Right atrium auricular region (tissue), 2 donors: ENCODE measurements at regions not wholly inside any gene's neighbourhood (a gene's known extent, or its start where the extent isn't known, plus 50 kb on each side); places are given as distances from the start of the nearest gene placed in this dataset.
"Not testable (repeated sequence)": the region's sequence is repeated elsewhere in the genome, so short reads cannot be mapped to it uniquely, and the experiment has no call there.

Experiments
- DNase-seq: peaks from one replicate; pipeline ENCODE4 v3.0.0-alpha.2; 2019; ENCODE audit warnings: low spot score
- H3K27ac ChIP-seq, 2 donors: fragments of 200-600 bp; sonication (generic); 1 replicate in 1 of 2; 2 replicates in 1 of 2; pipeline ENCODE4 v1.5.1; 2016 to 2019
- H3K27me3 ChIP-seq, 2 donors: fragments of 200-600 bp; sonication (generic); one replicate each; pipeline versions ENCODE4 v1.5.1 to v1.6.0; 2017 to 2019
- H3K36me3 ChIP-seq: fragments of 200-600 bp; sonication (generic); one replicate; pipeline ENCODE4 v1.5.1; 2016
- H3K4me1 ChIP-seq, 2 donors: fragments of 200-600 bp; sonication (generic); one replicate each; pipeline versions ENCODE4 v1.5.1 to v1.6.0; 2017 to 2019
- H3K4me3 ChIP-seq, 2 donors: fragments of 200-600 bp; sonication (generic); 1 replicate in 1 of 2; 2 replicates in 1 of 2; pipeline ENCODE4 v1.5.1; 2017 to 2019; ENCODE audit warnings: mild to moderate bottlenecking in 1 of 2, moderate library complexity in 1 of 2
- H3K9me3 ChIP-seq, 2 donors: fragments of 200-600 bp; sonication (generic); one replicate each; pipeline ENCODE4 v1.5.1; 2019
- TF ChIP-seq, protein P1 (sequence below), 2 donors: fragments of 200-600 bp; sonication (generic); IDR thresholded peaks; one replicate each; pipeline ENCODE4 v1.5.1; 2019; ENCODE audit warnings: antibody characterized with exemption in 2 of 2

DNA sequence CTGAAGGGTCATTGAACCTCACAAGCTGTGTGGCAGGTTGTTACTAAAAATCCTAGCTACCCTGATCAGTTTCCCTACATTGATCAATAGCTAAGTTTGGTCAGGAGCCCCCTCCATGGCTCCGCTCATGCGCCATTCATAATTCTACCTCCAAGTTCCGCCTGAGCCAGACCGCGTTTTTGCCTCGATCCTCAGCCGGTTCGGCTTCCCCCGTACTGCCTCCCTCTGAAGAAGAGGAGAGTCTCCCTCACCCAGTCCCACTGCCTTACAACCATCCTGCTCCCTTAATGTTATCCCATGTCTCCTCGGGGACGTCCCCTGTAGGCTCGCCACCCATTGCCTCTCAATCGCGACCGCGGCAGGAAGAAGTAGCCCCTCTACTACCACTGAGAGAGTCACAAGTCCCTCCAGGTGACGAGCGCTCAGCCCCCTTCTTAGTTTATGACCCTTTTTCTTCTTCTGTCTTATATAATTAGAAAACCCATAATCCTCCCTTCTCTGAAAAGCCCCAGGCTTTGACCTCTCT is 158.2 kb downstream of the DEFB131A start:
- no peaks in the 10 kb centered on the region for H3K9me3 ChIP-seq
- no peak overlapping the region for H3K27ac ChIP-seq
- peaks cover 0 to 4% of the 10 kb centered on the region in 2 donors for H3K4me1 ChIP-seq
- H3K27me3 ChIP-seq, result no peaks in the 10 kb centered on the region
- H3K4me3 ChIP-seq, result no peak overlapping the region
- no peak for DNase-seq
- TF ChIP-seq, protein P1, sequence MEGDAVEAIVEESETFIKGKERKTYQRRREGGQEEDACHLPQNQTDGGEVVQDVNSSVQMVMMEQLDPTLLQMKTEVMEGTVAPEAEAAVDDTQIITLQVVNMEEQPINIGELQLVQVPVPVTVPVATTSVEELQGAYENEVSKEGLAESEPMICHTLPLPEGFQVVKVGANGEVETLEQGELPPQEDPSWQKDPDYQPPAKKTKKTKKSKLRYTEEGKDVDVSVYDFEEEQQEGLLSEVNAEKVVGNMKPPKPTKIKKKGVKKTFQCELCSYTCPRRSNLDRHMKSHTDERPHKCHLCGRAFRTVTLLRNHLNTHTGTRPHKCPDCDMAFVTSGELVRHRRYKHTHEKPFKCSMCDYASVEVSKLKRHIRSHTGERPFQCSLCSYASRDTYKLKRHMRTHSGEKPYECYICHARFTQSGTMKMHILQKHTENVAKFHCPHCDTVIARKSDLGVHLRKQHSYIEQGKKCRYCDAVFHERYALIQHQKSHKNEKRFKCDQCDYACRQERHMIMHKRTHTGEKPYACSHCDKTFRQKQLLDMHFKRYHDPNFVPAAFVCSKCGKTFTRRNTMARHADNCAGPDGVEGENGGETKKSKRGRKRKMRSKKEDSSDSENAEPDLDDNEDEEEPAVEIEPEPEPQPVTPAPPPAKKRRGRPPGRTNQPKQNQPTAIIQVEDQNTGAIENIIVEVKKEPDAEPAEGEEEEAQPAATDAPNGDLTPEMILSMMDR (IDR thresholded peaks at IDR 0.05), result no peak
- H3K36me3 ChIP-seq, result no peaks in the 10 kb centered on the region

DNA sequence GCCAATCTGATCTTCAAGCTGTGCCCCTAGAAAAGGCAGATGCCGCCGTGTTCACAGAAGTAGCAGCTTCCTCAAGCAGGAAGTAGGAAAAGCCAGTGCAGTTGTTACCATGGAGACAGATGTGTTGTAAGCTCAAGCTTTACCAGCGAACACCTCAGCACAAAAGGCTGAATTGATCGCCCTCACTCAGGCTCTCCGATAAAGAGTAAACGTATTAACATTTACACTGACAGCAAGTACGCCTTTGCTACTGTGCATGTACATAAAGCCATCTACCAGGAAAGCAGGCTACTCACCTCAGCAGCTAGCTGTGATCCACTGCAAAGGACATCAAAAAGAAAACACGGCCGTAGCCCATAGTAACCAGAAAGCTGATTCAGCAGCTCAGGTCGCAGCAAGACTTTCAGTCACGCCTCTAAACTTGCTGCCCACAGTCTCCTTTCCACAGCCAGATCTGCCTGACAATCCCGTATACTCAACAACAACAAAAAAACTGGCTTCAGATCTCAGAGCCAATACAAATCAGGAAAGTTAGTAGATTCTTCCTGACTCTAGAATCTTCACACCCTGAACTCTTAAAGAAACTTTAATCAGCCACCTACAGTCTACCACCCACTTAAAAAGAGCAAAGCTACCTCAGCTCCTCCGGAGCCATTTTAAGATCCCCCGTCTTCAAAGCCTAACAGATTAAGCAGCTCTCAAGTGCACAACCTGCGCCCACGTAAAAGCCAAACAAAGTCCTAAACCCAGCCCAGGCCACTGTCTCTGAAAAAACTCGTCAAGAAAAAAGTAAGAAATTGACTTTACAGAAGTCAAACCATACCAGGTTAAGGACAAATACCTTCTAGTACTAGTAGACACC is 160.0 kb downstream of the DEFB131A start:
- H3K36me3 ChIP-seq, H3K27me3 ChIP-seq, H3K4me1 ChIP-seq, H3K9me3 ChIP-seq, H3K27ac ChIP-seq: not testable (repeated sequence)
- peak; percentile 59 for DNase-seq
- H3K4me3 ChIP-seq, result peak overlapping the region in 1 of 2 donors; percentile 27

DNA sequence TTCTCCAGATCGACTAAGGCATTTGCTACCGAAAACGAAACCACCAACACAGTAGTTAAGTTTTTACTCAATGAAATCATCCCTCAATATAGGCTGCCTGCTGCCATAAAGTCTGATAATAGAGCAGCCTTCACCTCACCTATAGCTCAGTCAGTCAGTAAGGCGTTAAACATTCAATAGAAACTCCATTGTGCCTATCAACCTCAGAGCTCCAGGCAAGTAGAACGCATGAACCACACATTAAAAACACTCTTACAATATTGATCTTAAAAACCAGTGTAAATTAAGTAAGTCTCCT is 160.6 kb downstream of the DEFB131A start:
- H3K4me3 ChIP-seq, H3K27ac ChIP-seq, H3K27me3 ChIP-seq: not testable (repeated sequence)

DNA sequence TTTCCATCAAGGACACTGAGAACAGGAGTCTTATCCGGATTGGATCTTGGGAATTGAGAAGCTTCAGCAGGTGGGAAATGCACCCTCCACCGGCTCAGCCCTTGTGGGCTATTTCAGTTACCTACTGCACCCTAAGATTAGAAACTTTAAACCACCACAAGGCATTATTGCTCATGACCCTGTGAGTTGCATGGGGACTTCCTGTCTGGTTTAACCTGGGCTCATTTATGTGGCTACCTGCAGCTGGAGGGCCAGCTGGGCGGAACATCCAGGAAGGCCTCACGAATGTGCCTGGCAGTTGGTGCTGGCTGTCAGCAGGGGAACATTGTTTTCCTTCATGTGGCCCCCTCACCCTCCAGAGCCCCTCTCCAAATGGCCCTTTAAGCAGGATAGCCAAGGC is 164.1 kb downstream of the DEFB131A start:
- H3K27ac ChIP-seq, result no peak overlapping the region
- no peaks in the 10 kb centered on the region for H3K36me3 ChIP-seq
- peaks cover 0 to 4% of the 10 kb centered on the region in 2 donors for H3K4me1 ChIP-seq
- no peaks in the 10 kb centered on the region for H3K27me3 ChIP-seq
- DNase-seq, result no peak
- H3K9me3 ChIP-seq, result no peaks in the 10 kb centered on the region
- no peak overlapping the region for H3K4me3 ChIP-seq
- TF ChIP-seq, protein P1 (IDR thresholded peaks at IDR 0.05), result no peak

More for the DNA sequence above, 160.6 kb downstream of the DEFB131A start:
- not testable (repeated sequence) for H3K9me3 ChIP-seq, DNase-seq, H3K36me3 ChIP-seq, H3K4me1 ChIP-seq

DNA sequence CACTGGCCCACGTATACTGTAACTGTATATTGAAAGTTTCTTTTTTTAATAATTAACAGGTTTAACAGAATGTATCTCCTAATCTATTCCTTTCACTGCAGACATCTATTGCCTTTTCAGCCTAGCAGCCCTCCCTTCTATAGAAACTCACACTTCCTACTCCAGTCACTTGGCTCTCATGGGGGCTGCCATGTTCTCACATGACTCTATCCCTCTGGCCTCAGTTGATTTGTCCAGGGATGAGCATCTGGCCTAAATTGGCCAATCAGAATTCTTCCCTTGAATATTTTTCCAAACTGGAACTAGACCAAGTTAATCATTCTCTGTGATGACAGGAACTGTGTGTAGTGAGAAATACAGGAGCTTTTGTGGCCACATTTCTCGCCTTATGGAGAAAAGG is 166.1 kb downstream of the DEFB131A start:
- DNase-seq, H3K4me1 ChIP-seq, H3K36me3 ChIP-seq, H3K9me3 ChIP-seq, H3K27ac ChIP-seq, H3K4me3 ChIP-seq, H3K27me3 ChIP-seq: not testable (repeated sequence)

DNA sequence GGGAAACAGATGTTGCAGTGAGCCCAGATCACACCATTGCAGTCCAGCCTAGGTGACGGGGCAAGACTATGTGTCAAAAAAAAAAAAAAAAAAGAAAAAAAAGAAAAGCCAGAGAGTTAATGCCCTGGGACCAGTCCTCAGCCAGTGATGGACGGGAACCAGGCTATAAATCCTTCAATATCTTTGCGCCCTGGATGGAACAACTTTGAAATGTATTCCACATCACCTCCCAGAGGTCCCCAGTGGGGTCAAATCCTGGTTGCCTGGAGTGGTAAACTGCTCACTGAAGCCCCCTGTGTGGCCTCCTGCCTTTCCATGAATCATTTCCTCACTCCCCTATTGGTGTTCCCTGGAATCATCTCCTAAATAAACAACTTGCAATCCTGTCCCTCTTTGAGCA is 166.9 kb downstream of the DEFB131A start:
- DNase-seq, result no peak
- Histone ChIP-seq H3K4me1 (no peaks in the 10 kb centered on the region), H3K27me3 (no peaks in the 10 kb centered on the region), H3K36me3 (no peaks in the 10 kb centered on the region), H3K27ac (no peak overlapping the region), H3K4me3 (no peak overlapping the region), H3K9me3 (no peaks in the 10 kb centered on the region)
- TF ChIP-seq, protein P1 (IDR thresholded peaks at IDR 0.05), result no peak

DNA sequence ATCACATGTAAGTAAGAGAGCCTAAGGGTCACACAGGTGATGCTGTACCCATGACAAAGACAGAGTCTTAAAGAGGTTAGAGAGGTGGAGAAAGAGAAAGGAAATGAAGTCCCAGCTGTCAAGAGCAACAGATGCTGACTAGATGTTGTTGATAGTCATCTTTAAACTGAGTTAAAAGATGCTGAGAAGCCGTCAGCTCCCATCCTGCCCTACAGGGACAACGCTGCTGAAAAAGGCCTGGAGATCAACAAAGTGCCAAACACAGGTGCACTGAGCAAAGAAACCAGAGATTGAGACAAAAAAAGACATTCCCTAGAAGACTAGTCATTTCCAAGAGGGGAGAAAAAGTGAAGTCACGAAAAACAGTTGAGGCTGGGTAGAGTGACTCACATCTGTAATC is 145.0 kb upstream of the DRD5 start:
- H3K27ac ChIP-seq, H3K9me3 ChIP-seq, DNase-seq, H3K4me1 ChIP-seq, H3K36me3 ChIP-seq, H3K27me3 ChIP-seq, H3K4me3 ChIP-seq: not testable (repeated sequence)

DNA sequence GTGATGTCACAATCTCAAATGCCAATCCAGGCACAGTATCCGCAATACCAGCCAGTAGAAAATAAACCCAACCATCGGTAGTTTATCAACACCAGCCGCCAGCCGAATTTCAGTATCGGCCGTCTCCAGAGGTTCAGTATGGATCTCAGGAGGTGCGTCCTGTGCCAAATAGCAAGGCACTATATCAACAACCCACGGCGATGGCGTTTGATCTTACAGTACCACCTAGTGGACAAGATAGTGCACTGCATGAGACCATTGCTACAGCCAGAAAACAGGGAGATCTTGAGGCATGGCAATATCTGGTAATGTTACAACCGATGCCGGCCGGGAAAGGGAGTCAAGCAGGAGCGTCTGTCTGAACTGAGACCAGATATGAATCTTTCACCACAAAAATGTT is 121.8 kb upstream of the DRD5 start:
- not testable (repeated sequence) for H3K4me3 ChIP-seq, H3K4me1 ChIP-seq, H3K36me3 ChIP-seq, H3K9me3 ChIP-seq, DNase-seq, H3K27me3 ChIP-seq, H3K27ac ChIP-seq
- TF ChIP-seq, protein P1 (IDR thresholded peaks at IDR 0.05), result peak; percentile 39 to 63

DNA sequence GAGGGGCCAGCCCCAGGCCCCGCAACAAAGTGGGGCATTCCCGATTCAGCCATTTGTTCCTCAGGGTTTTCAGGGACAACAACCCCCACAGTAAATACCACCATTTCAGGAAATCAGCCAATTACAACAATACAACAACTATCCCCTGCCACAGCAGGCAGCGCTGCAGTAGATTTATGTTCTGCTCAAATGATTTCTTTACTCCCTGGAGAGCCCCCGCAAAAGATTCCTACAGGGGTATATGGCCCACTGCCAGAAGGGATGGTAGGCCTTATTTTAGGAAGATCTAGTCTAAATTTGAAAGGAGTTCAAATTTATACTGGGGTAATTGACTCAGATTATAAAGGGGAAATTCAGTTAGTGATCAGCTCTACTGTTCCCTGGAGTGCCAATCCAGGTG is 120.5 kb upstream of the DRD5 start:
- DNase-seq, H3K27me3 ChIP-seq, H3K4me3 ChIP-seq, H3K9me3 ChIP-seq, H3K27ac ChIP-seq, H3K4me1 ChIP-seq, H3K36me3 ChIP-seq: not testable (repeated sequence)

DNA sequence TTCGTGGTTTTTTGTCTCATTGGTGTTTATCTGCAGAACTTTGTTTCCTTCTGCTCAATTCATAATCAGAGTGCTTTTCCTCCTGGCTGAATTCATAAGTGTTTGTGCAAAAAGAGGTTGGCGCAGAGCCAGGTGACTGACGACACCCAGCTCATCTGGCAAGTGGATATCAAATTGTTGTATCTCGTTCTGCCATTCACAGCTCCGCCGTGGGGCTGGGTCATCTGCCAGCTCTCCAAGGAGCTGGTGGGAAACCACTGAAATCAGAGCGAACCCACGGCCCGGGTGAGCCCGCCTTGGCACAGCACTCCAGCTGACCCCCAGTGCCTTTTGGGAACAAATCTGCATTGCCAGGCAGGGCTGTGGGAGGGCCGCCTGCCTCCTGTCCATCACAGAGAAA is 110.7 kb upstream of the DRD5 start:
- H3K4me3 ChIP-seq, result peak overlapping the region in 1 of 2 donors; percentile 17
- H3K27me3 ChIP-seq, H3K36me3 ChIP-seq, H3K9me3 ChIP-seq, H3K27ac ChIP-seq, H3K4me1 ChIP-seq: not testable (repeated sequence)
- peak; percentile 77 for DNase-seq

DNA sequence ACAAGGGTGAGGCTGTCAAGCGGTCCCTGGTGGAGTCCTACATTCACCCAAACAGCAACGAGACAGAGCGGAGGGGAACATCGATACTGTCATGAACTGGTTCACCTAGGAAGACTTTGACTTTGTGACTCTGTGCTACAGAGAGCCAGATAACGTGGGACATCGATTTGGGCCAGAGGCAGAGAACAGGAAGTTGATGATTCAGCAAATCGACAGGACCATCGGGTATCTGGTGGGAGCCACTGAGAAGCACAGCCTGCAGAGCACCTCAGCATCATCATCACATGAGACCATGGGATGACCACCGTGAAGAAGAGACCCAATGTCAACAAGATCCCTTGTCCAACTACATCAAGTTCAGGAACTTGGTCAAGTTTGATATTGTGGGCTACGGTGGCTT is 104.1 kb upstream of the DRD5 start:
- H3K4me3 ChIP-seq, H3K4me1 ChIP-seq, DNase-seq, H3K27me3 ChIP-seq, H3K27ac ChIP-seq, H3K36me3 ChIP-seq, H3K9me3 ChIP-seq: not testable (repeated sequence)
